MCF 10A (cell line): ENCODE measurements at regions not wholly inside any gene's neighbourhood (a gene's known extent, or its start where the extent isn't known, plus 50 kb on each side); places are given as distances from the start of the nearest gene placed in this dataset.
A peak's percentile ranks its signal among the peaks of the same experiment; 100 is the strongest.
"Not testable (repeated sequence)": the region's sequence is repeated elsewhere in the genome, so short reads cannot be mapped to it uniquely, and the experiment has no call there.

Source experiments
- BruUV-seq: library from RNA; stranded (reverse); fragments of 400-500 nt; replicated peaks from 2 replicates; lab custom pipeline; 2021; lab: Mats Ljungman, UMichigan
- CTCF ChIA-PET: fragments of 300-600 bp; sonication (Branson Sonifier 250); formaldehyde crosslinking; extraction: SDS; loops from one replicate; lab custom pipeline; 2021; ENCODE audit warnings: antibody characterized with exemption, inconsistent platforms; lab: Yijun Ruan, JAX
- POLR2A ChIA-PET: fragments of 300-600, 350-650 bp; sonication (Branson Sonifier 250); formaldehyde crosslinking; extraction: SDS; loops from one replicate; lab custom pipeline; 2020; ENCODE audit warnings: antibody characterized with exemption, inconsistent platforms; lab: Yijun Ruan, JAX
- DNase-seq: peaks from one replicate; pipeline ENCODE4 v3.0.0-alpha.2; 2018; ENCODE audit not compliant: unreplicated experiment
- H3K27ac Mint-ChIP-seq: one replicate; pipeline ENCODE4 v1.8.0; 2022; ENCODE audit warnings: mild to moderate bottlenecking, low read depth, mixed read lengths; ENCODE audit not compliant: unreplicated experiment
- H3K27me3 Mint-ChIP-seq: one replicate; pipeline ENCODE4 v1.8.0; 2022; ENCODE audit warnings: mixed read lengths; ENCODE audit not compliant: insufficient read depth, unreplicated experiment
- H3K36me3 Mint-ChIP-seq: one replicate; pipeline ENCODE4 v1.8.0; 2022; ENCODE audit warnings: mild to moderate bottlenecking, moderate library complexity, mixed read lengths; ENCODE audit not compliant: insufficient read depth, unreplicated experiment
- H3K4me1 Mint-ChIP-seq: one replicate; pipeline ENCODE4 v1.8.0; 2022; ENCODE audit warnings: mixed read lengths; ENCODE audit not compliant: insufficient read depth, unreplicated experiment
- H3K4me3 Mint-ChIP-seq: one replicate; pipeline ENCODE4 v1.8.0; 2022; ENCODE audit warnings: mild to moderate bottlenecking, moderate library complexity, mixed read lengths; ENCODE audit not compliant: unreplicated experiment
- H3K9me3 Mint-ChIP-seq: one replicate; pipeline ENCODE4 v1.8.0; 2022; ENCODE audit warnings: mixed read lengths; ENCODE audit not compliant: unreplicated experiment
- intact Hi-C: fragments of 100-400 bp; cut with micrococcal nuclease; formaldehyde crosslinking; loops from 2 replicates; pipeline ENCODE4 v1.14.1; 2022
- TF ChIP-seq, protein P1 (sequence below): fragments of 200-600 bp; IDR thresholded peaks from one replicate; pipeline ENCODE4 v1.8.0; 2022; ENCODE audit warnings: antibody characterized with exemption, mild to moderate bottlenecking; ENCODE audit not compliant: unreplicated experiment

DNA sequence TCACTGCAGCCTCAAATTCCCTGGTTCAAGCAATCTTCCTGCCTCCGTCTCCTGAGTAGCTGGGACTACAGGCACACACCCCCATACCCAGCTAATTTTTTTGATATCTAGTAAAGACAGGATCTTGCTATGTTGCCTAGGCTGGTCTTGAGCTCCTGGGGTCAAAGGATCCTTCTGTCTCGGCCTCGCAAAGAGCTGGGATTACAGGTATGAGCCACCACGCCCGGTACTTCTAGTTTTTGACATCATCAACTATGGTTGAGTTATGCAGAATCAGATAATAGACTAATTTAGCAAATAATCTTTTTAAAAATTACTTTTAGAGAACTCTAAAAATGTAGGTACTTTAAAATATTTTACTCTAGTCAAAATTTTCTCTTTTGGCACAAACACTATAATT lies 166.2 kb downstream of the SOX4 start:
- no peaks in the 10 kb centered on the region for H3K36me3 Mint-ChIP-seq
- intact Hi-C loops, result no loop called here
- ChIA-PET CTCF (interaction anchor here (0.6 to 1.7 kb wide), 2 partner anchors 9 to 1901 kb away, joined by 3 to 6 read pairs; no protein-coding TSS in a partner anchor), POLR2A (interaction anchor here (0.7 to 2.0 kb wide), 3 partner anchors 8 to 110 kb away, joined by 3 to 5 read pairs (median 4); no protein-coding TSS in a partner anchor)
- H3K27ac Mint-ChIP-seq, result no peak overlapping the region
- BruUV-seq, result no TSS peak
- no peaks in the 10 kb centered on the region for H3K27me3 Mint-ChIP-seq
- TF ChIP-seq, protein P1, sequence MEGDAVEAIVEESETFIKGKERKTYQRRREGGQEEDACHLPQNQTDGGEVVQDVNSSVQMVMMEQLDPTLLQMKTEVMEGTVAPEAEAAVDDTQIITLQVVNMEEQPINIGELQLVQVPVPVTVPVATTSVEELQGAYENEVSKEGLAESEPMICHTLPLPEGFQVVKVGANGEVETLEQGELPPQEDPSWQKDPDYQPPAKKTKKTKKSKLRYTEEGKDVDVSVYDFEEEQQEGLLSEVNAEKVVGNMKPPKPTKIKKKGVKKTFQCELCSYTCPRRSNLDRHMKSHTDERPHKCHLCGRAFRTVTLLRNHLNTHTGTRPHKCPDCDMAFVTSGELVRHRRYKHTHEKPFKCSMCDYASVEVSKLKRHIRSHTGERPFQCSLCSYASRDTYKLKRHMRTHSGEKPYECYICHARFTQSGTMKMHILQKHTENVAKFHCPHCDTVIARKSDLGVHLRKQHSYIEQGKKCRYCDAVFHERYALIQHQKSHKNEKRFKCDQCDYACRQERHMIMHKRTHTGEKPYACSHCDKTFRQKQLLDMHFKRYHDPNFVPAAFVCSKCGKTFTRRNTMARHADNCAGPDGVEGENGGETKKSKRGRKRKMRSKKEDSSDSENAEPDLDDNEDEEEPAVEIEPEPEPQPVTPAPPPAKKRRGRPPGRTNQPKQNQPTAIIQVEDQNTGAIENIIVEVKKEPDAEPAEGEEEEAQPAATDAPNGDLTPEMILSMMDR, result no peak
- H3K4me1 Mint-ChIP-seq, result no peaks in the 10 kb centered on the region
- H3K9me3 Mint-ChIP-seq, result no peaks in the 10 kb centered on the region
- no peak for DNase-seq
- no peak overlapping the region for H3K4me3 Mint-ChIP-seq

DNA sequence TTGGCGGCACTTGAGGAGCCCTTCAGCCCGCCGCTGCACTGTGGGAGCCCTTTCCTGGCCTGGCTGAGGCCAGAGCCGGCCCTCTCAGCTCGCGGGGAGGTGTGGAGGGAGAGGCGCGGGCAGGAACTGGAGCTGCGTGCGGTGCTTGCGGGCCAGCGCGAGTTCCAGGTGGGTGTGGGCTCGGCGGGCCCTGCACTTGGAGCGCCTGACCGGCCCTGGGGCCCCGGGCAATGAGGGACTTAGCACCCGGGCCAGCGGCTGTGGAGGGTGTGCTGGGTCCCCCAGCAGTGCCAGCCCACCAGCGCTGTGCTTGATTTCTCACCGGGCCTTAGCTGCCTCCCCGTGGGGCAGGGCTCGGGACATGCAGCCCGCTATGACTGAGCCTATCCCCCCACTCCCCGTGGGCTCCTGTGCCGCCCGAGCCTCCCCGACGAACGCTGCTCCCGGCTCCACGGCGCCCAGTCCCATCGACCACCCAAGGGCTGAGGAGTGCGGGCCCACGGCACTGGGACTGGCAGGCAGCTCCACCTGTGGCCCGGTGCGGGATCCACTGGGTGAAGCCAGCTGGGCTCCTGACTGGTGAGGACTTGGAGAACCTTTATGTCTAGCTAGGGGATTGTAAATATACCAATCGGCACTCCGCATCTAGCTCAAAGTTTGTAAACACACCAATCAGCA lies 167.6 kb downstream of the SOX4 start:
- BruUV-seq, H3K4me1 Mint-ChIP-seq, H3K4me3 Mint-ChIP-seq, H3K9me3 Mint-ChIP-seq, POLR2A ChIA-PET, H3K27me3 Mint-ChIP-seq, H3K27ac Mint-ChIP-seq, H3K36me3 Mint-ChIP-seq, DNase-seq, intact Hi-C loops: not testable (repeated sequence)
- CTCF ChIA-PET, result interaction anchor here (0.7 kb wide), 1 partner anchor 1205 kb away, joined by 5 read pairs; no protein-coding TSS in a partner anchor

DNA sequence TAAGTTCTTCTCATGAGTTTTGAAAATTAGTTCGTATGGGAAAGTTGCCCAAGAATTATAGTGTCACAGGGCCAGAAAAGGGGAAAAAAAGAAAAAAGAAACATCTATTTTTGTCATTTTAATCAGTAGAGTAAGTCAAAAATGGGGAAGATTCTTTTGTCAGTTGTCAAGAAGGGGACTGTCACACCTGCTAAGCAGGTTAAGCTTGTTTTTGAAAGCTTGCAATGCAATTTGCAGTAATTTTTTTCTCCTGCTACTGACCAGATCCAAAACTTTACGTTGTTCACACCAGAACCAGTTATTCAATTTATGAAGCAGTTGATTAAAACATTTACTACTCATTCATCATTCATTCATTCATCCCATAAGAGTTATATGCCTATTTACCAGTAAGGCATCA lies 171.4 kb downstream of the SOX4 start:
- TF ChIP-seq, protein P1, result no peak
- Mint-ChIP-seq H3K27me3 (no peaks in the 10 kb centered on the region), H3K4me3 (no peak overlapping the region), H3K36me3 (no peaks in the 10 kb centered on the region), H3K4me1 (peaks cover 18% of the 10 kb centered on the region), H3K27ac (no peak overlapping the region), H3K9me3 (no peaks in the 10 kb centered on the region)
- intact Hi-C loops, result loop anchor here (5.0 kb wide), 1 partner anchor 168 kb away; no protein-coding TSS in a partner anchor
- no peak for DNase-seq
- POLR2A ChIA-PET, result no interaction called here
- CTCF ChIA-PET, result no interaction called here
- no TSS peak for BruUV-seq

DNA sequence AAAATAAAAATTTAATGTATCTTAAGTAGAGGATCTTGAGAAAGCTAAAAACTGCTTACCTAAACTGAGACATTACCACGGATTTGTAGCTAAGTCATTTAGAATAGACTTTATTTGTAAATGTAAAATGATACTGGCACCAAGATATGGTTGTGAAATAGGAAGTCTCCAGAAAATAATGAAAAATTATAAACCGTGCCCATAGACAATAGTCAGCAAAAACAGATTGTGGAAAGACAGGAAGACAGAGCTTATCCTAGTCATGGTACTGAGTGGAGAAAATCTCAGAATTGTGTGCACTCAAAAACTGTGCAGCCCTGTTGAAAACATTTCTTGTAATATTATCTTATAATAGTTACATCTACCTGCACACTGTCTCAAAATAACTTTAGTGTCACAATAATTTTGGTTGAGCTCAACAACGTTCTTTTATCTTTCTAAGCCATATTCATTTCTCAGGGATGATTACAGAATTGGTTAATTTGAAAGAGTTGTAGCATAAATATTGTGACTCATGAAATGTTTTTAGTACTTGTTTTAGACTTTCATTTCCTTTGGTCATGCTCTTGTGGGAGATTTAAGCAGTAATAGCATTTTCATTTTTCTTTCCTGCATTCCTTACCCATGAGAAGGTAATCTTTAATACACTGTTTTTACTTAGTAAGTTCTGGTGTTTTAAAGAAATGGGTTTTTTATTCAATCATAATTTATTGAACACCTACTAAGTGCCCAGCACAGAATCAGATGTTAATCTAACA lies 174.5 kb downstream of the SOX4 start:
- no TSS peak for BruUV-seq
- intact Hi-C loops, result loop anchor here (5.0 kb wide), 1 partner anchor 171 kb away; no protein-coding TSS in a partner anchor
- H3K36me3 Mint-ChIP-seq, result no peaks in the 10 kb centered on the region
- no peaks in the 10 kb centered on the region for H3K9me3 Mint-ChIP-seq
- no peaks in the 10 kb centered on the region for H3K27me3 Mint-ChIP-seq
- H3K27ac Mint-ChIP-seq, result peak overlapping the region; percentile 32
- peaks cover 23% of the 10 kb centered on the region for H3K4me1 Mint-ChIP-seq
- peak; percentile 40 for DNase-seq
- TF ChIP-seq, protein P1, result no peak
- CTCF ChIA-PET, result no interaction called here
- POLR2A ChIA-PET, result interaction anchor here (0.7 to 1.3 kb wide), 4 partner anchors 9 to 105 kb away, joined by 3 to 5 read pairs (median 4); no protein-coding TSS in a partner anchor
- no peak overlapping the region for H3K4me3 Mint-ChIP-seq
